OCI-LY7 (cell line): ENCODE measurements at regions not wholly inside any gene's neighbourhood (a gene's known extent, or its start where the extent isn't known, plus 50 kb on each side); places are given as distances from the start of the nearest gene placed in this dataset.

Experiments used
- BruUV-seq: library from RNA; stranded (reverse); fragments of 400-500 nt; replicated peaks from 2 replicates; lab custom pipeline; 2021; lab: Mats Ljungman, UMichigan
- CTCF ChIA-PET: fragments of 300-600 bp; sonication (Branson Sonifier 250); formaldehyde crosslinking; loops from one replicate; lab custom pipeline; 2022; ENCODE audit warnings: antibody characterized with exemption; ENCODE audit not compliant: unreplicated experiment; lab: Charles Lee
- POLR2A ChIA-PET: fragments of 300-600 bp; sonication (Branson Sonifier 250); formaldehyde crosslinking; loops from one replicate; lab custom pipeline; 2022; ENCODE audit warnings: antibody characterized with exemption; lab: Charles Lee
- DNase-seq: peaks from one replicate; pipeline ENCODE4 v3.0.0-alpha.2; 2015; ENCODE audit warnings: low spot score
- H2AFZ ChIP-seq: fragments of 200-600 bp; sonication (generic), shearing (Covaris generic); 2 replicates; pipeline ENCODE4 v1.6.1; 2014; ENCODE audit warnings: mild to moderate bottlenecking, antibody characterized with exemption, low read length, moderate library complexity
- H3K27ac ChIP-seq: fragments of 200-600 bp; sonication (generic); 2 replicates; pipeline ENCODE4 v1.5.1; 2014; ENCODE audit warnings: mixed run types, low read depth, mild to moderate bottlenecking, moderate library complexity, low read length, inconsistent platforms; ENCODE audit not compliant: poor library complexity, severe bottlenecking
- H3K36me3 ChIP-seq: fragments of 200-600 bp; sonication (generic); 2 replicates; pipeline ENCODE4 v1.6.1; 2014; ENCODE audit warnings: mild to moderate bottlenecking, antibody characterized with exemption, low read length, moderate library complexity, mixed read lengths; ENCODE audit not compliant: insufficient read depth
- H3K4me1 ChIP-seq: fragments of 200-600 bp; sonication (generic); 2 replicates; pipeline ENCODE4 v1.5.1; 2014; ENCODE audit warnings: mild to moderate bottlenecking, low read length; ENCODE audit not compliant: insufficient read depth, poor library complexity, severe bottlenecking
- H3K4me2 ChIP-seq: fragments of 200-600 bp; sonication (generic); 2 replicates; pipeline ENCODE4 v1.6.1; 2014; ENCODE audit warnings: mild to moderate bottlenecking, low read length
- H3K4me3 ChIP-seq: fragments of 200-600 bp; sonication (generic); 2 replicates; pipeline ENCODE4 v1.5.1; 2014; ENCODE audit warnings: mild to moderate bottlenecking, low read depth, low read length; ENCODE audit not compliant: poor library complexity, severe bottlenecking
- H3K79me2 ChIP-seq: fragments of 200-600 bp; sonication (generic); 2 replicates; pipeline ENCODE4 v1.6.1; 2016; ENCODE audit warnings: low read depth, mild to moderate bottlenecking, low read length, moderate library complexity, mixed read lengths; ENCODE audit not compliant: insufficient read depth
- H3K9me2 ChIP-seq: fragments of 200-600 bp; sonication (generic); 2 replicates; pipeline ENCODE4 v1.6.1; 2016; ENCODE audit warnings: mild to moderate bottlenecking, low read length, mixed read lengths; ENCODE audit not compliant: insufficient read depth
- H3K9me3 ChIP-seq: fragments of 200-600 bp; sonication (generic); 2 replicates; pipeline ENCODE4 v1.6.1; 2014; ENCODE audit warnings: mild to moderate bottlenecking, mixed run types, low read length, mixed read lengths
- H4K20me1 ChIP-seq: fragments of 200-600 bp; sonication (generic); 2 replicates; pipeline ENCODE4 v1.6.1; 2014; ENCODE audit warnings: mild to moderate bottlenecking, antibody characterized with exemption, low read length, moderate library complexity, mixed read lengths; ENCODE audit not compliant: insufficient read depth
- EZH2phosphoT487 ChIP-seq: fragments of 200-600 bp; sonication (generic); IDR thresholded peaks from 2 replicates; pipeline ENCODE4 v1.6.1; 2018; ENCODE audit warnings: low read depth, borderline replicate concordance, mild to moderate bottlenecking, mixed run types, antibody characterized with exemption, low read length, moderate library complexity, mixed read lengths
- intact Hi-C: fragments of 100-400 bp; cut with micrococcal nuclease; formaldehyde crosslinking; loops from one replicate; pipeline ENCODE4 v1.10.0; 2022; ENCODE audit not compliant: unreplicated experiment
- TF ChIP-seq, protein P1 (sequence below): fragments of 200-600 bp; sonication (generic); conservative IDR thresholded peaks from 2 replicates; pipeline ENCODE4 v1.5.1; 2014; ENCODE audit warnings: mild to moderate bottlenecking, antibody characterized with exemption, low read length, moderate library complexity, mixed read lengths

DNA sequence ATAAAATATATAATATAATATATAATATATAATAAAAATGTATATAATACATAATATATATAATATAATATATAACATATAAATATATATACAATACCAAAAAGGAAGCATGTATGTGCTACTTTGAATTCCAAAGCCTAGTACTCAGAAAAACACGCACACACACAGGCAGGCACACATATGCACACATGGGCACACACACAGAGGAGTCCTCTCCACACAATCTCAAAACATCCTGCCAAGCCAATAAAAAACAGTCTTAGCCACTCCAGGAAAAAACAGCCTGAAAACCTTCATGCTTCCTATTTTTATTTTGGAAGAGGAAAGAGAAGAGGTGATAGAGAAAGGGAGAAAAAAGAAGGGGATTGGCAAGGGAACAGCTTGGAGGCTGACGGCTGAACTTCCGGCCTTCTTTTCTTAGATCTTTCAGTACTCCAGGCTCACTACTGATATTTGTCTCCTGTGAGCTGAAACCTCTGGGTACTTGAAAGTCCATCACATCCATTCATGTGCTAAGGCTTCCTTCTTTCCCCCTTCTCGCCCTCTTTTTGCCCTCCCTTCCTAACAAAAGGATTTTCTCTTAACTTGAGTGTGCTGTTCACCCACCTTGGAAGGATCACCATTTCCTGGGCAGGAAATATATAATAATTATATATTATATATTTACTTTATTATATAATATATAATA, 394.2 kb downstream of the NUAK1 start:
- H3K27ac ChIP-seq, result no peak overlapping the region
- TF ChIP-seq EZH2phosphoT487, result no peak
- TF ChIP-seq, protein P1, sequence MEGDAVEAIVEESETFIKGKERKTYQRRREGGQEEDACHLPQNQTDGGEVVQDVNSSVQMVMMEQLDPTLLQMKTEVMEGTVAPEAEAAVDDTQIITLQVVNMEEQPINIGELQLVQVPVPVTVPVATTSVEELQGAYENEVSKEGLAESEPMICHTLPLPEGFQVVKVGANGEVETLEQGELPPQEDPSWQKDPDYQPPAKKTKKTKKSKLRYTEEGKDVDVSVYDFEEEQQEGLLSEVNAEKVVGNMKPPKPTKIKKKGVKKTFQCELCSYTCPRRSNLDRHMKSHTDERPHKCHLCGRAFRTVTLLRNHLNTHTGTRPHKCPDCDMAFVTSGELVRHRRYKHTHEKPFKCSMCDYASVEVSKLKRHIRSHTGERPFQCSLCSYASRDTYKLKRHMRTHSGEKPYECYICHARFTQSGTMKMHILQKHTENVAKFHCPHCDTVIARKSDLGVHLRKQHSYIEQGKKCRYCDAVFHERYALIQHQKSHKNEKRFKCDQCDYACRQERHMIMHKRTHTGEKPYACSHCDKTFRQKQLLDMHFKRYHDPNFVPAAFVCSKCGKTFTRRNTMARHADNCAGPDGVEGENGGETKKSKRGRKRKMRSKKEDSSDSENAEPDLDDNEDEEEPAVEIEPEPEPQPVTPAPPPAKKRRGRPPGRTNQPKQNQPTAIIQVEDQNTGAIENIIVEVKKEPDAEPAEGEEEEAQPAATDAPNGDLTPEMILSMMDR, result no peak
- no peak overlapping the region for H3K4me2 ChIP-seq
- H3K36me3 ChIP-seq, result no peaks in the 10 kb centered on the region
- no TSS peak for BruUV-seq
- no peak for DNase-seq
- no peaks in the 10 kb centered on the region for H3K9me3 ChIP-seq
- H3K9me2 ChIP-seq, result no peaks in the 10 kb centered on the region
- H3K4me3 ChIP-seq, result no peak overlapping the region
- H3K4me1 ChIP-seq, result no peaks in the 10 kb centered on the region
- intact Hi-C loops, result no loop called here
- no peaks in the 10 kb centered on the region for H4K20me1 ChIP-seq
- H3K79me2 ChIP-seq, result no peaks in the 10 kb centered on the region
- H2AFZ ChIP-seq, result no peak overlapping the region
- ChIA-PET POLR2A (interaction anchor here (0.7 kb wide), 1 partner anchor 415 kb away, joined by 3 read pairs; no protein-coding TSS in a partner anchor), CTCF (no interaction called here)

DNA sequence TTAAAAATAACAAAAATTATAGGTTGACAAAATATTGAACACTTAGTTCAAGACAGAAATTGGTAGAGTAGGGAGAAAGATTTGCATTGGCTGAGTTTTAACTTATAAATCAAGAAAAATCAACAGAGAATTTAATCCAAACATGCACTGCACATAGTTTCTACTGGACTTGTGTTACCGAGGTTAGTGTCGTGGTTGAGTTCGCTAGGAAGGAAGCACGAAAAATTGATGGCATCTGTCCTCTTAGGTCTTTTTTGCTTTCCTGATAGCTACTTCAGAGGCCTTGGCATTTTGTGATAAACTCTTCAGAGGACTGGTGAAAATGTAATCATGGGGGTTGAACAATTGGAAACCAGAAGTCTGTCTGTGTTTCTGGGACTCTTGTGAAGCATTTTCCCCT, 392.9 kb downstream of the NUAK1 start:
- Histone ChIP-seq H3K36me3 (no peaks in the 10 kb centered on the region), H3K4me1 (no peaks in the 10 kb centered on the region), H4K20me1 (no peaks in the 10 kb centered on the region), H3K9me3 (no peaks in the 10 kb centered on the region), H3K27ac (no peak overlapping the region), H3K4me3 (no peak overlapping the region), H3K4me2 (no peak overlapping the region), H3K9me2 (no peaks in the 10 kb centered on the region), H2AFZ (no peak overlapping the region), H3K79me2 (no peaks in the 10 kb centered on the region)
- CTCF ChIA-PET, result no interaction called here
- intact Hi-C loops, result no loop called here
- POLR2A ChIA-PET, result no interaction called here
- TF ChIP-seq, protein P1, result no peak
- TF ChIP-seq EZH2phosphoT487, result no peak
- no TSS peak for BruUV-seq
- no peak for DNase-seq

DNA sequence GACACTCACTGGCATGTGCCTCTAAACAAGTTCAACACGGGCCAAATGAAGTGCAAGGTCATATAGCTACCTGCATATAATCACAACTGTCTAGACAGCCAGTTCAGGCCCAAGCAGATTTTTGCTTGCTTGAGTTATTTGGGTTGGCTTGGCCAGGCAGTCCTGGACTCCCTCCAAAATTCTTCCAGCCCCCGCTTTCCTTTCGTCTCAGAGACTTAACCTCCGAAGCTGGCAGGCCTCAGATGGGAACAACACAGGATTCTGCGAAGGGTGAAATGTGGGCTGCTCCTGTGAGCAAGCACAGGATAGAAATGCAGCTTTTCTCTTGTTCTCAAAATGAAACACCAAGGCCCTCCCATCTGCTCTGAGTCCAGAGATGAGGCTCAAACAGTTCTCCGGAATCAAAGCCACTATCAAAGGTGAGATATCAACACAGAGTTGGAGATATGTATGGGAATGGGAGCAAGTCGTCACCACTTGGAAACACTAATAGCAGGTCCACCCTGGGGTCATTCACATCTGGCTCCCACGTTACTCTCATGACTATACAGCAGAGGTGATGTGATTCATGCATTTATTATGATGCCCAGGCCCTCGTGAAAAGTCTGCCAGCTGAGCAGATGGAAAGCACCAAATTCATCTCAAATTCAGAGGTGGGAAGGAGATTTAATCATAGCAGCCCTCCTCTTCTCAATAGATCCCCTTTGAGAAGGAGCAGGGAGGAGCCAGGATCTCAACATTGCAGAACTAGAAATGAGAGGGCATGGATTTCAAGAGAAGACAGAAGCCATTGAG, 389.8 kb downstream of the NUAK1 start:
- no TSS peak for BruUV-seq
- intact Hi-C loops, result no loop called here
- Histone ChIP-seq H4K20me1 (no peaks in the 10 kb centered on the region), H3K9me3 (no peaks in the 10 kb centered on the region), H3K36me3 (no peaks in the 10 kb centered on the region), H2AFZ (no peak overlapping the region), H3K4me2 (no peak overlapping the region), H3K4me1 (no peaks in the 10 kb centered on the region), H3K79me2 (no peaks in the 10 kb centered on the region), H3K9me2 (no peaks in the 10 kb centered on the region), H3K27ac (no peak overlapping the region), H3K4me3 (no peak overlapping the region)
- POLR2A ChIA-PET, result no interaction called here
- DNase-seq, result no peak
- no peak for TF ChIP-seq EZH2phosphoT487
- TF ChIP-seq, protein P1, result no peak
- CTCF ChIA-PET, result no interaction called here
